Hypothalamus (tissue), 51 donors: ENCODE measurements at regions not wholly inside any gene's neighbourhood (a gene's known extent, or its start where the extent isn't known, plus 50 kb on each side); places are given as distances from the start of the nearest gene placed in this dataset.
"Not testable (repeated sequence)": the region's sequence is repeated elsewhere in the genome, so short reads cannot be mapped to it uniquely, and the experiment has no call there.

ENCODE experiments used
- DNase-seq, 51 donors: peaks; one replicate each; lab custom pipeline; 2025; lab: John Stamatoyannopoulos, UW

GRCh38 chr22:16660989-16661388, 68.4 kb upstream of the CCT8L2 start:
- not testable (repeated sequence) for DNase-seq

- DNase-seq = not testable (repeated sequence)
These were observed 68.0 kb upstream of the CCT8L2 start for GRCh38 chr22:16660570-16660969.

- not testable (repeated sequence) for DNase-seq
These were observed 66.7 kb upstream of the CCT8L2 start for GRCh38 chr22:16659273-16659834.

- DNase-seq = no peak
These were observed 65.5 kb upstream of the CCT8L2 start for GRCh38 chr22:16658068-16658467.

- DNase-seq = no peak
These were observed 62.3 kb upstream of the CCT8L2 start for GRCh38 chr22:16654882-16655281.

GRCh38 chr22:16654336-16654735, 61.7 kb upstream of the CCT8L2 start:
- not testable (repeated sequence) for DNase-seq

- not testable (repeated sequence) for DNase-seq
These were observed 60.6 kb upstream of the CCT8L2 start for GRCh38 chr22:16653222-16653621.

- no peak for DNase-seq
These were observed 58.6 kb upstream of the CCT8L2 start for GRCh38 chr22:16651217-16651616.
